Glomerular visceral epithelial cell (primary cell): ENCODE measurements at regions not wholly inside any gene's neighbourhood (a gene's known extent, or its start where the extent isn't known, plus 50 kb on each side); places are given as distances from the start of the nearest gene placed in this dataset.
"Not testable (repeated sequence)": the region's sequence is repeated elsewhere in the genome, so short reads cannot be mapped to it uniquely, and the experiment has no call there.

Experiments used
- DNase-seq: peaks from one replicate; pipeline ENCODE4 v3.0.0-alpha.2; 2016; ENCODE audit errors: extremely low spot score

- DNase-seq = no peak
Observed at GRCh38 chr2:129008881-129009554, 690.4 kb upstream of the HS6ST1 start.

- no peak for DNase-seq
Observed at GRCh38 chr2:129009555-129010146, 691.0 kb upstream of the HS6ST1 start.

GRCh38 chr2:129010262-129010661, 691.6 kb upstream of the HS6ST1 start:
- DNase-seq = no peak

- DNase-seq = no peak
Observed at GRCh38 chr2:129011466-129012061, 692.9 kb upstream of the HS6ST1 start.

GRCh38 chr2:129014432-129014831, 695.8 kb upstream of the HS6ST1 start:
- DNase-seq = no peak

- DNase-seq = no peak
Observed at GRCh38 chr2:129015397-129016285, 697.0 kb upstream of the HS6ST1 start.

- DNase-seq = no peak
Observed at GRCh38 chr2:129016972-129017371, 698.3 kb upstream of the HS6ST1 start.

- DNase-seq = no peak
Observed at GRCh38 chr2:129024796-129025195, 706.1 kb upstream of the HS6ST1 start.

GRCh38 chr2:129035992-129036391, 717.3 kb upstream of the HS6ST1 start:
- no peak for DNase-seq

- DNase-seq = not testable (repeated sequence)
Observed at GRCh38 chr2:129043677-129044076, 725.0 kb upstream of the HS6ST1 start.

GRCh38 chr2:129046475-129046874, 727.8 kb upstream of the HS6ST1 start:
- DNase-seq = not testable (repeated sequence)

- DNase-seq = no peak
Observed at GRCh38 chr2:129050101-129050500, 731.4 kb upstream of the HS6ST1 start.

- DNase-seq = no peak
Observed at GRCh38 chr2:129055242-129055641, 736.6 kb upstream of the HS6ST1 start.

GRCh38 chr2:129055824-129056223, 737.2 kb upstream of the HS6ST1 start:
- no peak for DNase-seq

GRCh38 chr2:129056309-129056958, 737.8 kb upstream of the HS6ST1 start:
- no peak for DNase-seq

GRCh38 chr2:129056959-129057317, 738.3 kb upstream of the HS6ST1 start:
- DNase-seq = no peak

- DNase-seq = no peak
Observed at GRCh38 chr2:129058981-129059380, 740.3 kb upstream of the HS6ST1 start.

GRCh38 chr2:129059476-129059875, 740.8 kb upstream of the HS6ST1 start:
- DNase-seq = no peak

- DNase-seq = no peak
Observed at GRCh38 chr2:129061069-129061768, 742.6 kb upstream of the HS6ST1 start.

GRCh38 chr2:129061769-129062121, 743.1 kb upstream of the HS6ST1 start:
- no peak for DNase-seq

GRCh38 chr2:129062146-129062912, 743.7 kb upstream of the HS6ST1 start:
- no peak for DNase-seq
